ENCODE measurements at regions not wholly inside any gene's neighbourhood (a gene's known extent, or its start where the extent isn't known, plus 50 kb on each side); places are given as distances from the start of the nearest gene placed in this dataset.

GRCh38 chr6:164424489-164424888 lies 884.9 kb downstream of the C6orf118 start:
- TF ChIP-seq USF1 (IDR thresholded peaks at IDR 0.05) (no peak), EP300 (IDR thresholded peaks at IDR 0.05; ENCODE audit: borderline replicate concordance) (no peak), CEBPB (IDR thresholded peaks at IDR 0.05) (no peak), EGR1 (IDR thresholded peaks at IDR 0.05) (no peak), RAD21 (IDR thresholded peaks at IDR 0.05; ENCODE audit: low read depth) (no peak), YY1 (IDR thresholded peaks at IDR 0.05; ENCODE audit: low read depth) (no peak), REST (IDR thresholded peaks at IDR 0.05; ENCODE audit: low read depth) (no peak)
